KMS-11 (cell line): ENCODE measurements at regions not wholly inside any gene's neighbourhood (a gene's known extent, or its start where the extent isn't known, plus 50 kb on each side); places are given as distances from the start of the nearest gene placed in this dataset.

Experiments
- H2AFZ ChIP-seq: fragments of 200-600 bp; sonication (generic); 2 replicates; pipeline ENCODE4 v1.6.1; 2016; ENCODE audit warnings: antibody characterized with exemption, mixed run types, low read depth
- H3K27ac ChIP-seq: fragments of 200-600 bp; sonication (generic); 2 replicates; pipeline ENCODE4 v1.6.1; 2016; ENCODE audit warnings: mild to moderate bottlenecking, mixed run types
- H3K27me3 ChIP-seq: fragments of 200-600 bp; sonication (generic); 2 replicates; pipeline ENCODE4 v1.6.1; 2017; ENCODE audit warnings: mild to moderate bottlenecking, low read depth, mixed run types, moderate library complexity; ENCODE audit not compliant: insufficient read depth
- H3K36me3 ChIP-seq: fragments of 200-600 bp; sonication (generic); 2 replicates; pipeline ENCODE4 v1.6.1; 2017; ENCODE audit warnings: mild to moderate bottlenecking, mixed run types; ENCODE audit not compliant: insufficient read depth
- H3K4me1 ChIP-seq: fragments of 200-600 bp; sonication (generic); 2 replicates; pipeline ENCODE4 v1.6.1; 2016; ENCODE audit warnings: mild to moderate bottlenecking, low read depth, mixed run types; ENCODE audit not compliant: poor library complexity, severe bottlenecking
- H3K4me2 ChIP-seq: fragments of 200-600 bp; sonication (generic); 2 replicates; pipeline ENCODE4 v1.7.0; 2016; ENCODE audit warnings: mild to moderate bottlenecking, mixed run types
- H3K4me3 ChIP-seq: fragments of 200-600 bp; sonication (generic); IDR thresholded peaks from 2 replicates; pipeline ENCODE4 v1.6.1; 2017; ENCODE audit warnings: low read depth, low read length, mixed read lengths; ENCODE audit not compliant: insufficient read depth
- H3K79me2 ChIP-seq: fragments of 200-600 bp; sonication (generic); 2 replicates; pipeline ENCODE4 v1.6.1; 2016; ENCODE audit warnings: low read depth, mixed run types; ENCODE audit not compliant: insufficient read depth
- H3K9ac ChIP-seq: fragments of 200-600 bp; sonication (generic); 2 replicates; pipeline ENCODE4 v1.6.1; 2016; ENCODE audit warnings: mild to moderate bottlenecking, mixed run types
- H4K20me1 ChIP-seq: fragments of 200-600 bp; sonication (generic); 2 replicates; pipeline ENCODE4 v1.6.1; 2016; ENCODE audit warnings: mild to moderate bottlenecking, mixed run types; ENCODE audit not compliant: insufficient read depth
- TF ChIP-seq, protein P1 (sequence below): fragments of 200-600 bp; sonication (generic); conservative IDR thresholded peaks from 2 replicates; pipeline ENCODE4 v1.6.1; 2017; ENCODE audit warnings: low read depth, mild to moderate bottlenecking, antibody characterized with exemption, low read length, moderate library complexity, mixed read lengths

DNA sequence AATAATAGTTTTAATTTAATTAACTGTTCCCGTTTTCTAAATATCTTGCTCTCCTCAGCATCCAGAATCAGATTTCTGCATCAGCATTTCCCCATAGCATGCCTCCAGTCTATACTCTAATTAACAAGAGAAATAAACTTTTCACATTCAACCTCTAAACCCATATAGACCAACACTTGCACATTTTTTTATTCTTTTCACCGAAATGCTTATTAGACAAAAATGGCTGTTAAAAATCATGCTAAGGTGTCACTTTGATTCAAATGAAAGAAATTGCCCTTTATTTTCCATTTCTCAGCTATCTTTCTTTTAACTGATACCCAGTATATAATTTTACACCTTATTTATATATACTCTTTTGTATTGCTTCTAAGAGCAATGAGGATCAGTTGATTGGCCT lies 1107.1 kb upstream of the EPHA6 start:
- Histone ChIP-seq H3K27me3 (no peaks in the 10 kb centered on the region), H3K27ac (no peak overlapping the region), H3K4me3 (no peak overlapping the region), H3K4me2 (0 out of 2 replicates have a peak overlapping the region, but pooled peaks have one; percentile 68), H3K79me2 (no peaks in the 10 kb centered on the region), H3K9ac (no peak overlapping the region), H2AFZ (no peak overlapping the region), H4K20me1 (no peaks in the 10 kb centered on the region), H3K4me1 (peaks cover 19% of the 10 kb centered on the region), H3K36me3 (no peaks in the 10 kb centered on the region)
- TF ChIP-seq, protein P1, sequence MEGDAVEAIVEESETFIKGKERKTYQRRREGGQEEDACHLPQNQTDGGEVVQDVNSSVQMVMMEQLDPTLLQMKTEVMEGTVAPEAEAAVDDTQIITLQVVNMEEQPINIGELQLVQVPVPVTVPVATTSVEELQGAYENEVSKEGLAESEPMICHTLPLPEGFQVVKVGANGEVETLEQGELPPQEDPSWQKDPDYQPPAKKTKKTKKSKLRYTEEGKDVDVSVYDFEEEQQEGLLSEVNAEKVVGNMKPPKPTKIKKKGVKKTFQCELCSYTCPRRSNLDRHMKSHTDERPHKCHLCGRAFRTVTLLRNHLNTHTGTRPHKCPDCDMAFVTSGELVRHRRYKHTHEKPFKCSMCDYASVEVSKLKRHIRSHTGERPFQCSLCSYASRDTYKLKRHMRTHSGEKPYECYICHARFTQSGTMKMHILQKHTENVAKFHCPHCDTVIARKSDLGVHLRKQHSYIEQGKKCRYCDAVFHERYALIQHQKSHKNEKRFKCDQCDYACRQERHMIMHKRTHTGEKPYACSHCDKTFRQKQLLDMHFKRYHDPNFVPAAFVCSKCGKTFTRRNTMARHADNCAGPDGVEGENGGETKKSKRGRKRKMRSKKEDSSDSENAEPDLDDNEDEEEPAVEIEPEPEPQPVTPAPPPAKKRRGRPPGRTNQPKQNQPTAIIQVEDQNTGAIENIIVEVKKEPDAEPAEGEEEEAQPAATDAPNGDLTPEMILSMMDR, result no peak

DNA sequence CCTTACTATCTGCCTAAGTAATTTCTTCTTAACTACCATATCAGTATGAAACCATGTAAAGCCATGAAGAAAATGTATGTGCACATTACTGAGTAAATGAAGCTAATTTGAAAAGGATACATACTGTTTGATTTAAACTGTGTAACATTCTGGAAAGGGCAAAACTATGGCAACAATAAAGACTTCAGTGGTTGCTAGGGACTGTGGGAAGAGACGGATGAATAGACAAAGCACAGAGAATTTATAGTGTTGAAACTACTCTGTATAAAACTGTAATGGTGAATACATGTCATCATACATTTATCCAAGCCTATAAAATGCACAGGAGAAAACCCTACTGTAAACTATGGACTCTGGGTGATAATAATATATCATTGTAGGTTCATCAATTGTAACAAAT lies 1103.7 kb upstream of the EPHA6 start:
- no peaks in the 10 kb centered on the region for H3K36me3 ChIP-seq
- no peak overlapping the region for H3K4me3 ChIP-seq
- H3K4me1 ChIP-seq, result peaks cover 16% of the 10 kb centered on the region
- no peak overlapping the region for H3K4me2 ChIP-seq
- H3K27ac ChIP-seq, result no peak overlapping the region
- H2AFZ ChIP-seq, result no peak overlapping the region
- H4K20me1 ChIP-seq, result no peaks in the 10 kb centered on the region
- H3K79me2 ChIP-seq, result no peaks in the 10 kb centered on the region
- no peaks in the 10 kb centered on the region for H3K27me3 ChIP-seq
- TF ChIP-seq, protein P1, result no peak
- H3K9ac ChIP-seq, result no peak overlapping the region

DNA sequence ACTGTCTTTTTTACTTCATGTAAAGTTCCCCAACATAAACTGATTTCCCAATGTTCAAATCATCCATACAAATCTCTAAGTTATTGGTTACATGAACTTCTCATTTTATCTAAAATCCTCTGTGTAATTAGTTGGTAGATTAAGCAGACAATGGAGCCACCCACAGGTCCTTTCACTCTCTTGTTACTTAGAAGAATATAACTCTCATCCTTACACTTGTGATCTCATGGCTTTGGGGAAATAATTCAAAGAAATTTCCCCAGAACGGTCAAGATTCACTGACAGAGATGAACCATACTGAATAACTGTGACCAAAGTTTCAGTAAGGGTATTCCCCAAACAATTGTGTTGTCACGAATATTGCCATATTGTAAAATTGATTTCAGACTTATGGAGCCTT lies 1102.6 kb upstream of the EPHA6 start:
- Histone ChIP-seq H3K27me3 (no peaks in the 10 kb centered on the region), H3K79me2 (no peaks in the 10 kb centered on the region), H3K4me1 (peaks cover 7% of the 10 kb centered on the region), H3K4me2 (no peak overlapping the region), H2AFZ (no peak overlapping the region), H3K27ac (no peak overlapping the region), H3K4me3 (no peak overlapping the region), H3K9ac (no peak overlapping the region), H4K20me1 (no peaks in the 10 kb centered on the region), H3K36me3 (no peaks in the 10 kb centered on the region)
- TF ChIP-seq, protein P1, result no peak

DNA sequence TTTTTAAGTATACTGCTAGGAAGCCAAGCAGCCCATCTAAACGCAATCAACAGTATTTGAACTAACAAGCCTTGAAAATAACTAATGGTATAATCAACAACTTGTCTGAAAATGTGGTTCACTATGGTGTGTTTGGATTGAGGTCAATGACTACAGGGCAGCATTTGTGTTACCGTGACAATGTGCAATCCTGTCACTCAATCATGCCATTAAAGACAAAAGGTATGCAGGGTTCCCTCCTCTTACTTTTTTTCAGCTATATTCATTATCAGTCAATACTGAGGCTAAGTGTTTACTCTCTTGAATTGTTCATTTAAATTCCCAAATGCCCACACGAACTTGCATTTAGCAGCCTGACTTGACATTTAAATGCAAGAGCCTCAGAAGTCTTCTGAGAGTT lies 1099.3 kb upstream of the EPHA6 start:
- Histone ChIP-seq H4K20me1 (no peaks in the 10 kb centered on the region), H3K27ac (no peak overlapping the region), H3K4me1 (no peaks in the 10 kb centered on the region), H3K79me2 (no peaks in the 10 kb centered on the region), H3K36me3 (no peaks in the 10 kb centered on the region), H2AFZ (no peak overlapping the region), H3K4me3 (no peak overlapping the region), H3K4me2 (no peak overlapping the region), H3K9ac (no peak overlapping the region), H3K27me3 (no peaks in the 10 kb centered on the region)
- TF ChIP-seq, protein P1, result no peak

DNA sequence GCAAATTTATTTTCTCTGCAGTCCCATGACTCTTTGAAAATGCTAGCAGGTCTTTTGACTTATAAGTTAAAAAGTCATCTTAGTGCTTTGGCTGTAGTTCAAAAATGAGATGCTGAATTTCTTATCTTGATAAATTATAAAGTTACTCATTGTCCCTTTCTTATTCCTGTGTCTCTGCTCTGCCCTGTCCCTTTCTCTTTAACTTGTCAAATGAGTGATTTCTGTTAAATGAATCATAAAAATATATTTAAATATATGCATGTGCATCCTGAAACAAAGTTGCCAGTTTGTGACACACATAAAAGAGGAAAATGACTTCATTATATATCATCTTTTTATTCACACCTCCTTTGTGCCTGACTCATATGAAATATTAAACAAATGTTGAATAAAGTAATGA lies 1097.3 kb upstream of the EPHA6 start:
- H4K20me1 ChIP-seq, result no peaks in the 10 kb centered on the region
- peaks cover 6% of the 10 kb centered on the region for H3K4me1 ChIP-seq
- no peaks in the 10 kb centered on the region for H3K27me3 ChIP-seq
- H2AFZ ChIP-seq, result no peak overlapping the region
- H3K79me2 ChIP-seq, result no peaks in the 10 kb centered on the region
- no peak overlapping the region for H3K27ac ChIP-seq
- H3K4me2 ChIP-seq, result no peak overlapping the region
- no peaks in the 10 kb centered on the region for H3K36me3 ChIP-seq
- no peak overlapping the region for H3K4me3 ChIP-seq
- H3K9ac ChIP-seq, result no peak overlapping the region
- TF ChIP-seq, protein P1, result no peak
